Mesendoderm (in vitro differentiated cells): ENCODE measurements at regions not wholly inside any gene's neighbourhood (a gene's known extent, or its start where the extent isn't known, plus 50 kb on each side); places are given as distances from the start of the nearest gene placed in this dataset.

Source experiments
- DNase-seq: peaks from one replicate; pipeline ENCODE4 v3.0.0; 2013
- H2AK5ac ChIP-seq: 2 replicates; pipeline ENCODE4 v1.6.1; 2013; ENCODE audit warnings: low read length, inconsistent platforms
- H2BK120ac ChIP-seq: 2 replicates; pipeline ENCODE4 v1.6.1; 2013; ENCODE audit warnings: low read depth, mild to moderate bottlenecking, low read length, moderate library complexity, mixed read lengths
- H2BK15ac ChIP-seq: replicated peaks from 2 replicates; pipeline ENCODE4 v1.6.1; 2013; ENCODE audit warnings: low read depth, mild to moderate bottlenecking, moderate library complexity
- H2BK5ac ChIP-seq: 2 replicates; pipeline ENCODE4 v1.6.1; 2013; ENCODE audit warnings: low read length, inconsistent platforms
- H3K18ac ChIP-seq: 2 replicates; pipeline ENCODE4 v1.6.1; 2013; ENCODE audit warnings: mild to moderate bottlenecking, low read length, mixed read lengths
- H3K23ac ChIP-seq: one replicate; pipeline ENCODE4 v1.6.1; 2013; ENCODE audit warnings: low read length
- H3K27ac ChIP-seq: 2 replicates; pipeline ENCODE4 v1.5.1; 2013; ENCODE audit warnings: low read depth, mild to moderate bottlenecking, inconsistent platforms, low read length, moderate library complexity
- H3K27me3 ChIP-seq: 2 replicates; pipeline ENCODE4 v1.6.1; 2013; ENCODE audit warnings: low read length, control low read depth, mild to moderate bottlenecking, inconsistent platforms; ENCODE audit not compliant: insufficient read depth, poor library complexity
- H3K36me3 ChIP-seq: 2 replicates; pipeline ENCODE4 v1.6.1; 2013; ENCODE audit warnings: low read length, inconsistent platforms; ENCODE audit not compliant: control insufficient read depth, insufficient read depth
- H3K4ac ChIP-seq: one replicate; pipeline ENCODE4 v1.6.1; 2013; ENCODE audit warnings: low read depth, mild to moderate bottlenecking, low read length, moderate library complexity
- H3K4me1 ChIP-seq: 2 replicates; pipeline ENCODE4 v1.6.1; 2013; ENCODE audit warnings: low read depth, low read length, inconsistent platforms; ENCODE audit not compliant: control insufficient read depth
- H3K4me2 ChIP-seq: 2 replicates; pipeline ENCODE4 v1.6.1; 2013; ENCODE audit warnings: low read length
- H3K4me3 ChIP-seq: 2 replicates; pipeline ENCODE4 v1.5.1; 2013; ENCODE audit warnings: mild to moderate bottlenecking, low read length
- H3K56ac ChIP-seq: one replicate; pipeline ENCODE4 v1.6.1; 2013; ENCODE audit warnings: low read length
- H3K79me1 ChIP-seq: 2 replicates; pipeline ENCODE4 v1.6.1; 2013; ENCODE audit warnings: low read length, inconsistent platforms
- H3K79me2 ChIP-seq: 2 replicates; pipeline ENCODE4 v1.6.1; 2013; ENCODE audit warnings: mild to moderate bottlenecking, low read length; ENCODE audit not compliant: control insufficient read depth, insufficient read depth
- H3K9ac ChIP-seq: 2 replicates; pipeline ENCODE4 v1.6.1; 2013; ENCODE audit warnings: low read length, inconsistent platforms
- H4K5ac ChIP-seq: one replicate; pipeline ENCODE4 v1.6.1; 2013; ENCODE audit warnings: low read length
- H4K8ac ChIP-seq: one replicate; pipeline ENCODE4 v1.6.1; 2013; ENCODE audit warnings: low read depth, mild to moderate bottlenecking, control low read depth, low read length, moderate library complexity
- WGBS: extraction: QIAGEN DNeasy Blood & Tissue Kit; methylation state at CpG from one replicate; pipeline ENCODE4 v1.1.7; 2013; ENCODE audit warnings: low lambda C conversion rate, missing lambda C conversion rate; ENCODE audit not compliant: insufficient coverage; ENCODE audit errors: extremely low coverage; 5-methylcytosine and 5-hydroxymethylcytosine counted together

GRCh38 chr2:51553476-51553875 is 521.5 kb upstream of the NRXN1 start:
- H3K79me2 ChIP-seq: no peaks in the 10 kb centered on the region
- no peak overlapping the region for H3K23ac ChIP-seq
- no peak overlapping the region for H2BK5ac ChIP-seq
- H3K4me2 ChIP-seq: no peak overlapping the region
- H3K36me3 ChIP-seq: no peaks in the 10 kb centered on the region
- no peak overlapping the region for H3K4ac ChIP-seq
- no CpG with 5 or more reads among the region's 2 CpGs for WGBS
- H2BK15ac ChIP-seq: no peak overlapping the region
- H4K5ac ChIP-seq: no peak overlapping the region
- no peak overlapping the region for H3K27ac ChIP-seq
- H3K56ac ChIP-seq: no peak overlapping the region
- DNase-seq: no peak
- H3K4me3 ChIP-seq: no peak overlapping the region
- H2AK5ac ChIP-seq: no peak overlapping the region
- no peaks in the 10 kb centered on the region for H3K4me1 ChIP-seq
- no peak overlapping the region for H3K9ac ChIP-seq
- H4K8ac ChIP-seq: no peak overlapping the region
- H2BK120ac ChIP-seq: no peak overlapping the region
- H3K79me1 ChIP-seq: no peaks in the 10 kb centered on the region
- H3K27me3 ChIP-seq: no peaks in the 10 kb centered on the region
- no peak overlapping the region for H3K18ac ChIP-seq

GRCh38 chr2:51535763-51536162 is 503.8 kb upstream of the NRXN1 start:
- DNase-seq: no peak
- H3K18ac ChIP-seq: no peak overlapping the region
- no CpG with 5 or more reads among the region's 2 CpGs for WGBS
- no peak overlapping the region for H2BK15ac ChIP-seq
- no peaks in the 10 kb centered on the region for H3K27me3 ChIP-seq
- H3K56ac ChIP-seq: no peak overlapping the region
- H3K23ac ChIP-seq: no peak overlapping the region
- H3K79me1 ChIP-seq: no peaks in the 10 kb centered on the region
- H3K79me2 ChIP-seq: no peaks in the 10 kb centered on the region
- H3K4me1 ChIP-seq: no peaks in the 10 kb centered on the region
- H2BK5ac ChIP-seq: no peak overlapping the region
- H3K4me2 ChIP-seq: no peak overlapping the region
- no peak overlapping the region for H4K8ac ChIP-seq
- no peak overlapping the region for H4K5ac ChIP-seq
- H2AK5ac ChIP-seq: no peak overlapping the region
- no peak overlapping the region for H3K9ac ChIP-seq
- no peak overlapping the region for H3K27ac ChIP-seq
- no peak overlapping the region for H3K4me3 ChIP-seq
- no peak overlapping the region for H2BK120ac ChIP-seq
- H3K4ac ChIP-seq: no peak overlapping the region
- no peaks in the 10 kb centered on the region for H3K36me3 ChIP-seq

- no peak overlapping the region for H2AK5ac ChIP-seq
- DNase-seq: no peak
Observed at GRCh38 chr2:51534166-51534565, 502.2 kb upstream of the NRXN1 start.

GRCh38 chr2:51528156-51528555 is 496.2 kb upstream of the NRXN1 start:
- no peak overlapping the region for H3K4me3 ChIP-seq
- no peaks in the 10 kb centered on the region for H3K27me3 ChIP-seq
- no peak for DNase-seq
- no peaks in the 10 kb centered on the region for H3K79me1 ChIP-seq
- H4K5ac ChIP-seq: no peak overlapping the region
- no peak overlapping the region for H3K56ac ChIP-seq
- no peak overlapping the region for H2AK5ac ChIP-seq
- no peak overlapping the region for H4K8ac ChIP-seq
- H2BK15ac ChIP-seq: no peak overlapping the region
- no peaks in the 10 kb centered on the region for H3K4me1 ChIP-seq
- no peaks in the 10 kb centered on the region for H3K79me2 ChIP-seq
- no peak overlapping the region for H3K4me2 ChIP-seq
- H3K4ac ChIP-seq: no peak overlapping the region
- H3K23ac ChIP-seq: no peak overlapping the region
- no peak overlapping the region for H2BK5ac ChIP-seq
- no peak overlapping the region for H3K18ac ChIP-seq
- H3K9ac ChIP-seq: no peak overlapping the region
- no peak overlapping the region for H2BK120ac ChIP-seq
- no peak overlapping the region for H3K27ac ChIP-seq
- WGBS: no CpG with 5 or more reads among the region's 3 CpGs
- H3K36me3 ChIP-seq: no peaks in the 10 kb centered on the region

More at GRCh38 chr2:51534166-51534565, 502.2 kb upstream of the NRXN1 start:
- H3K4me2 ChIP-seq: no peak overlapping the region
- no peak overlapping the region for H2BK5ac ChIP-seq
- H2BK120ac ChIP-seq: no peak overlapping the region
- H3K27ac ChIP-seq: no peak overlapping the region
- H3K4me1 ChIP-seq: no peaks in the 10 kb centered on the region
- H3K4ac ChIP-seq: no peak overlapping the region
- no peaks in the 10 kb centered on the region for H3K79me2 ChIP-seq
- no peak overlapping the region for H3K18ac ChIP-seq
- no peaks in the 10 kb centered on the region for H3K36me3 ChIP-seq
- no peak overlapping the region for H3K23ac ChIP-seq
- no peak overlapping the region for H3K9ac ChIP-seq
- H3K56ac ChIP-seq: no peak overlapping the region
- no peaks in the 10 kb centered on the region for H3K27me3 ChIP-seq
- no peak overlapping the region for H3K4me3 ChIP-seq
- no peaks in the 10 kb centered on the region for H3K79me1 ChIP-seq
- no peak overlapping the region for H2BK15ac ChIP-seq
- H4K5ac ChIP-seq: no peak overlapping the region
- no peak overlapping the region for H4K8ac ChIP-seq
- WGBS: no CpG with 5 or more reads among the region's 3 CpGs

GRCh38 chr2:51526766-51527165 is 494.8 kb upstream of the NRXN1 start:
- Histone ChIP-seq H3K9ac (no peak overlapping the region), H3K23ac (no peak overlapping the region), H4K5ac (no peak overlapping the region), H4K8ac (no peak overlapping the region), H2BK120ac (no peak overlapping the region), H3K18ac (no peak overlapping the region), H2BK15ac (no peak overlapping the region), H3K4me1 (no peaks in the 10 kb centered on the region), H3K4me3 (no peak overlapping the region), H3K27ac (no peak overlapping the region), H2AK5ac (no peak overlapping the region), H3K4me2 (no peak overlapping the region), H3K79me1 (no peaks in the 10 kb centered on the region), H3K56ac (no peak overlapping the region), H2BK5ac (no peak overlapping the region), H3K4ac (no peak overlapping the region), H3K27me3 (no peaks in the 10 kb centered on the region), H3K79me2 (no peaks in the 10 kb centered on the region), H3K36me3 (no peaks in the 10 kb centered on the region)
- no CpG with 5 or more reads among the region's 2 CpGs for WGBS
- no peak for DNase-seq

- Histone ChIP-seq H3K36me3 (no peaks in the 10 kb centered on the region), H3K18ac (no peak overlapping the region), H4K8ac (no peak overlapping the region), H3K79me2 (no peaks in the 10 kb centered on the region), H3K56ac (no peak overlapping the region), H3K4me2 (no peak overlapping the region), H3K9ac (no peak overlapping the region), H3K79me1 (no peaks in the 10 kb centered on the region), H2BK120ac (no peak overlapping the region), H3K23ac (no peak overlapping the region), H2BK15ac (no peak overlapping the region), H3K4ac (no peak overlapping the region), H2AK5ac (no peak overlapping the region), H3K27me3 (no peaks in the 10 kb centered on the region), H3K4me3 (no peak overlapping the region), H3K4me1 (no peaks in the 10 kb centered on the region), H3K27ac (no peak overlapping the region), H2BK5ac (no peak overlapping the region), H4K5ac (no peak overlapping the region)
- DNase-seq: no peak
- no CpG with 5 or more reads among the region's 2 CpGs for WGBS
Observed at GRCh38 chr2:51516667-51517066, 484.7 kb upstream of the NRXN1 start.
